Ishikawa (cell line): ENCODE measurements at regions not wholly inside any gene's neighbourhood (a gene's known extent, or its start where the extent isn't known, plus 50 kb on each side); places are given as distances from the start of the nearest gene placed in this dataset.

Experiments used
- CEBPB ChIP-seq: IDR thresholded peaks from 2 replicates; pipeline ENCODE4 v1.6.1; 2012
- EP300 ChIP-seq: IDR thresholded peaks from 2 replicates; pipeline ENCODE4 v1.6.1; 2012; ENCODE audit warnings: borderline replicate concordance
- FOXM1 ChIP-seq: IDR thresholded peaks from 2 replicates; pipeline ENCODE4 v1.6.1; 2012; ENCODE audit warnings: low read depth, borderline replicate concordance
- RAD21 ChIP-seq: IDR thresholded peaks from 2 replicates; pipeline ENCODE4 v1.6.1; 2012; ENCODE audit warnings: low read depth
- YY1 ChIP-seq: IDR thresholded peaks from 2 replicates; pipeline ENCODE4 v1.6.1; 2012; ENCODE audit warnings: low read depth
- TF ChIP-seq, protein P1 (sequence below): IDR thresholded peaks from 2 replicates; pipeline ENCODE4 v1.6.1; 2012
- TF ChIP-seq, protein P2 (sequence below): IDR thresholded peaks from 2 replicates; pipeline ENCODE4 v1.6.1; 2012
- TF ChIP-seq, protein P3 (sequence below): IDR thresholded peaks from 2 replicates; pipeline ENCODE4 v1.6.1; 2012; ENCODE audit warnings: low read depth, mild to moderate bottlenecking

DNA sequence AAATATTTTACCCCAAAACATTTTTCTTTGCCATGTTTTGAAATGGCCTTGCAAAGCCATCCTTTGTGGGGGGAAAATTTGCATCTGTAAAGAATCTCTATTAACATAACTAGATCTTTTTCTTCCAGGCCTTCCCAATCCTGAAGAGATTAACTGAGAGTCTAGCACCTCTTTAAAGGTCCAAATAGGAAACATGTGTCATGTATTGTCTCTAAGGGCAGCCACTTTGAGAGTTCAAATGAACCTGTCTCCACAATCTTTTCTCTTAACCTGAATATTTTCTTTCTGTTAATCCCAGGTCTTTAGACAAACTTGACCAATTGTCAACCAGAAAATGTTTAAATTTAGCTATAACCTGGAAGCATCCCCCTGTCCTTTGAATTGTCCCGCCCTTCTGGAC is 236.6 kb upstream of the PROK2 start:
- TF ChIP-seq RAD21: no peak
- no peak for TF ChIP-seq EP300
- TF ChIP-seq YY1: no peak
- TF ChIP-seq, protein P1, sequence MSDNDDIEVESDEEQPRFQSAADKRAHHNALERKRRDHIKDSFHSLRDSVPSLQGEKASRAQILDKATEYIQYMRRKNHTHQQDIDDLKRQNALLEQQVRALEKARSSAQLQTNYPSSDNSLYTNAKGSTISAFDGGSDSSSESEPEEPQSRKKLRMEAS: no peak
- TF ChIP-seq, protein P2, sequence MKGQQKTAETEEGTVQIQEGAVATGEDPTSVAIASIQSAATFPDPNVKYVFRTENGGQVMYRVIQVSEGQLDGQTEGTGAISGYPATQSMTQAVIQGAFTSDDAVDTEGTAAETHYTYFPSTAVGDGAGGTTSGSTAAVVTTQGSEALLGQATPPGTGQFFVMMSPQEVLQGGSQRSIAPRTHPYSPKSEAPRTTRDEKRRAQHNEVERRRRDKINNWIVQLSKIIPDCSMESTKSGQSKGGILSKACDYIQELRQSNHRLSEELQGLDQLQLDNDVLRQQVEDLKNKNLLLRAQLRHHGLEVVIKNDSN: no peak
- TF ChIP-seq, protein P3, sequence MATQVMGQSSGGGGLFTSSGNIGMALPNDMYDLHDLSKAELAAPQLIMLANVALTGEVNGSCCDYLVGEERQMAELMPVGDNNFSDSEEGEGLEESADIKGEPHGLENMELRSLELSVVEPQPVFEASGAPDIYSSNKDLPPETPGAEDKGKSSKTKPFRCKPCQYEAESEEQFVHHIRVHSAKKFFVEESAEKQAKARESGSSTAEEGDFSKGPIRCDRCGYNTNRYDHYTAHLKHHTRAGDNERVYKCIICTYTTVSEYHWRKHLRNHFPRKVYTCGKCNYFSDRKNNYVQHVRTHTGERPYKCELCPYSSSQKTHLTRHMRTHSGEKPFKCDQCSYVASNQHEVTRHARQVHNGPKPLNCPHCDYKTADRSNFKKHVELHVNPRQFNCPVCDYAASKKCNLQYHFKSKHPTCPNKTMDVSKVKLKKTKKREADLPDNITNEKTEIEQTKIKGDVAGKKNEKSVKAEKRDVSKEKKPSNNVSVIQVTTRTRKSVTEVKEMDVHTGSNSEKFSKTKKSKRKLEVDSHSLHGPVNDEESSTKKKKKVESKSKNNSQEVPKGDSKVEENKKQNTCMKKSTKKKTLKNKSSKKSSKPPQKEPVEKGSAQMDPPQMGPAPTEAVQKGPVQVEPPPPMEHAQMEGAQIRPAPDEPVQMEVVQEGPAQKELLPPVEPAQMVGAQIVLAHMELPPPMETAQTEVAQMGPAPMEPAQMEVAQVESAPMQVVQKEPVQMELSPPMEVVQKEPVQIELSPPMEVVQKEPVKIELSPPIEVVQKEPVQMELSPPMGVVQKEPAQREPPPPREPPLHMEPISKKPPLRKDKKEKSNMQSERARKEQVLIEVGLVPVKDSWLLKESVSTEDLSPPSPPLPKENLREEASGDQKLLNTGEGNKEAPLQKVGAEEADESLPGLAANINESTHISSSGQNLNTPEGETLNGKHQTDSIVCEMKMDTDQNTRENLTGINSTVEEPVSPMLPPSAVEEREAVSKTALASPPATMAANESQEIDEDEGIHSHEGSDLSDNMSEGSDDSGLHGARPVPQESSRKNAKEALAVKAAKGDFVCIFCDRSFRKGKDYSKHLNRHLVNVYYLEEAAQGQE: no peak
- TF ChIP-seq CEBPB: no peak
- no peak for TF ChIP-seq FOXM1
